ENCODE measurements at regions not wholly inside any gene's neighbourhood (a gene's known extent, or its start where the extent isn't known, plus 50 kb on each side); places are given as distances from the start of the nearest gene placed in this dataset.
"Not testable (repeated sequence)": the region's sequence is repeated elsewhere in the genome, so short reads cannot be mapped to it uniquely, and the experiment has no call there.

DNA sequence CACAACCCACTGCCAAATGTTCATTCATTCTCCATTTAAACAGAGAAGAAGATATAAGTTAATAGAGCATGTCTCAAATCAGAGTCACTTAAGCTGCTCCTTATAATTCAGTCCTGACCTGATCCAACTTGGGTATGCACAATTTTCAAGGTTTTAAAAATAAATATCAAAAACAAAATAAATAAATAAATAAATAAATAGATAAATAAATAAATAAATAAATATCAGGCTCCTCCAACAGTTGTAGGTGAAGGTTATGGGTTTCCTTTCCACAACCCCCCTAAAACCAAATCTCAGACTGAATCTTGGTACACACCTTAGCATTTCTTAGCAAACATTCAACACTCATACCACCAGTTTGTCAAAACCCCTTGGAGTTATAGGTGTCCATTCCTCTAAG is 204.4 kb downstream of the PARM1 start:
- no peaks in the 10 kb centered on the region for H4K20me1 ChIP-seq (ENCODE audit: low read depth)
- Mint-ChIP-seq H3K27ac (no peak overlapping the region), H3K36me3 (peaks cover 2% of the 10 kb centered on the region), H3K4me3 (no peak overlapping the region), H3K4me1 (peaks cover 5% of the 10 kb centered on the region), H3K27me3 (ENCODE audit: insufficient read depth, low read depth) (peaks cover 5% of the 10 kb centered on the region), H3K9me3 (peaks cover 2% of the 10 kb centered on the region)
- no peaks in the 10 kb centered on the region for H3K4me1 ChIP-seq
- DNase-seq (ENCODE audit: low spot score), result no peak
- no peaks in the 10 kb centered on the region for H3K9me3 ChIP-seq (ENCODE audit: low read depth)
- H3K36me3 ChIP-seq, result no peaks in the 10 kb centered on the region
- no peak overlapping the region for H3K4me2 ChIP-seq
- H3K27me3 ChIP-seq, result no peaks in the 10 kb centered on the region
- no peak overlapping the region for H3K4me3 ChIP-seq
- H3F3A ChIP-seq (ENCODE audit: low read depth), result no peaks in the 10 kb centered on the region
- no peak for TF ChIP-seq EZH2 (IDR thresholded peaks at IDR 0.05)
- no peak for TF ChIP-seq CTCF (IDR thresholded peaks at IDR 0.05)
- TF ChIP-seq EZH2phosphoT487 (IDR thresholded peaks at IDR 0.05), result no peak
- no peak overlapping the region for H3K9ac ChIP-seq
- H3K79me2 ChIP-seq (ENCODE audit: low read depth), result no peaks in the 10 kb centered on the region
- no peak overlapping the region for H2AFZ ChIP-seq (replicated peaks)
- no peak overlapping the region for H3K27ac ChIP-seq

DNA sequence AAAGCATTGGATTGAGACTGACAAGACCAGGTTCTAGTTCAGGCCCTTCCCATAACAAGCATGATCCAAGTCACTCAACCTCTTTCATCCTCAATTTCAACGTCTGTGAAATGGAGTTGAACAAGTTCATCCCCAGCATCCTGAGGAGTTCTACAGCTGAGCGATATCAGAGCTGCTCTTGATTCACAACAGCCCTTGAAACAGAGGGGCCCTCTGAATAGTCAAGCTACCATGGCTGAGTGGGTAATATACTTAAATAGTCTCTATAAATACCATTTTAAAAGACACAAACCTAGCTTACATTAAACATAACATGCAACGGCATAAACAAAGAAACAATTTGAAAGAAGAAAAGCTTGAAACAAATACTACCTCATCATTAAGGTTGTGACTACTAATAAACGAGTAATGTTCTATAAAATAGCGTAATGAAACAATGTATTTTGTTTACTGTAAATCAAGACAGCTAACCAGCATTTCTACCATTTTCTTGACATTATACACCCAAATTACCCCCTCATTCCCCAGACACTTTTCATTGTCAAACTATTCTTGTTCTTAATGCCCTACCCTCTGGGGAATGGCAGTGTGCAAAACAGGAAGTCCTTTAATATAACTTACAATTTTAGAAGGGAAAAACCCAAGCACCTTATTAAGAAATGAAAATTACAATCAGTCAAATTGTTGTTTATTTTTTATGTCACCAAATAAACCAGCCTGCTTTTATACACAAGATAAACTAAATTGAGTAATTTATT is 202.3 kb downstream of the PARM1 start:
- Histone ChIP-seq H3K36me3 (no peaks in the 10 kb centered on the region), H3K9ac (no peak overlapping the region), H3K27me3 (no peaks in the 10 kb centered on the region), H3F3A (ENCODE audit: low read depth) (no peaks in the 10 kb centered on the region), H3K4me2 (no peak overlapping the region), H2AFZ (replicated peaks) (no peak overlapping the region), H3K4me3 (no peak overlapping the region), H3K27ac (no peak overlapping the region), H4K20me1 (ENCODE audit: low read depth) (no peaks in the 10 kb centered on the region), H3K79me2 (ENCODE audit: low read depth) (no peaks in the 10 kb centered on the region), H3K4me1 (no peaks in the 10 kb centered on the region), H3K9me3 (ENCODE audit: low read depth) (no peaks in the 10 kb centered on the region)
- H3K4me3 Mint-ChIP-seq, result no peak overlapping the region
- TF ChIP-seq EZH2phosphoT487 (IDR thresholded peaks at IDR 0.05), result no peak
- no peak for TF ChIP-seq CTCF (IDR thresholded peaks at IDR 0.05)
- TF ChIP-seq EZH2 (IDR thresholded peaks at IDR 0.05), result no peak
- no peak for DNase-seq (ENCODE audit: low spot score)
- H3K9me3 Mint-ChIP-seq, result peaks cover 2% of the 10 kb centered on the region
- peaks cover 2% of the 10 kb centered on the region for H3K36me3 Mint-ChIP-seq
- no peaks in the 10 kb centered on the region for H3K4me1 Mint-ChIP-seq
- peaks cover 5% of the 10 kb centered on the region for H3K27me3 Mint-ChIP-seq (ENCODE audit: insufficient read depth, low read depth)
- H3K27ac Mint-ChIP-seq, result no peak overlapping the region

DNA sequence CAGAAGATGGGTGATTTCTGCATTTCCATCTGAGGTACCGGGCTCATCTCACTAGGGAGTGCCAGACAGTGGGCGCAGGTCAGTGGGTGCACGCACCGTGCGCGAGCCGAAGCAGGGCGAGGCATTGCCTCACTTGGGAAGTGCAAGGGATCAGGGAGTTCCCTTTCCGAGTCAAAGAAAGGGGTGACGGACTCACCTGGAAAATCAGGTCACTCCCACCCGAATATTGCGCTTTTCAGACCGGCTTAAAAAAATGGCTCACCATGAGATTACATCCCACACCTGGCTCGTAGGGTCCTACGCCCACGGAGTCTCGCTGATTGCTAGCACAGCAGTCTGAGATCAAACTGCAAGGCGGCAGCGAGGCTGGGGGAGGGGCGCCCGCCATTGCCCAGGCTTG is 194.0 kb downstream of the PARM1 start:
- Histone ChIP-seq H2AFZ (replicated peaks) (peak overlapping the region; percentile 73), H3K4me2 (peak overlapping the region; percentile 68), H3K4me3 (peak overlapping the region; percentile 36)
- not testable (repeated sequence) for H3K27me3 ChIP-seq; H4K20me1 ChIP-seq (ENCODE audit: low read depth); H3K27me3 Mint-ChIP-seq (ENCODE audit: insufficient read depth, low read depth); H3K9ac ChIP-seq; H3K36me3 ChIP-seq; H3K4me1 ChIP-seq; DNase-seq (ENCODE audit: low spot score); H3K27ac ChIP-seq; H3K9me3 ChIP-seq (ENCODE audit: low read depth); H3F3A ChIP-seq (ENCODE audit: low read depth); H3K79me2 ChIP-seq (ENCODE audit: low read depth); H3K36me3 Mint-ChIP-seq
- Mint-ChIP-seq H3K4me1 (peaks cover 11% of the 10 kb centered on the region), H3K4me3 (peak overlapping the region; percentile 73), H3K9me3 (peaks cover 15% of the 10 kb centered on the region), H3K27ac (peak overlapping the region; percentile 29)

DNA sequence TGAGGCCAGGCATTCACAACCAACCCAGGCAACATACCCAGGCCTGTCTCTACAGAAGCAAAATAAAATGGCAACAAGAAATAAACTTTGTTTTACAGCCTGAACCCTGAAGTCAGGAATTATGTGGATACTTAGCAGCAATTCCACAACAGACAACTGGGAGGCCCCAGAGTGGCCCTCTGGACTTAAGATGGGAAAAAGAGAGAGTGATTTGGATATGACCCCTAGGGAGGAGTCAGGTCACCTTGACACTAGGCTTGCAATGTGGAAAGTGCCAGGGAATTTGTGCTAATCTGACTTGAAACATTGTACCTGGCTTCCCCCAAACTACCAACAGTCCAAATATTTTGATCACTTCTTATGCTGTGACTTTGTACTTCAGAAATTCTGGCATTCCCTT is 193.1 kb downstream of the PARM1 start:
- peak overlapping the region; percentile 68 for H3K4me2 ChIP-seq
- no peak overlapping the region for H2AFZ ChIP-seq (replicated peaks)
- no peaks in the 10 kb centered on the region for H3K36me3 Mint-ChIP-seq
- no peaks in the 10 kb centered on the region for H4K20me1 ChIP-seq (ENCODE audit: low read depth)
- peak overlapping the region; percentile 43 for H3K4me3 Mint-ChIP-seq
- no peak overlapping the region for H3K27ac Mint-ChIP-seq
- H3F3A ChIP-seq (ENCODE audit: low read depth), result no peaks in the 10 kb centered on the region
- H3K9me3 Mint-ChIP-seq, result peaks cover 16% of the 10 kb centered on the region
- H3K79me2 ChIP-seq (ENCODE audit: low read depth), result no peaks in the 10 kb centered on the region
- no peak overlapping the region for H3K9ac ChIP-seq
- no peaks in the 10 kb centered on the region for H3K36me3 ChIP-seq
- H3K27me3 Mint-ChIP-seq (ENCODE audit: insufficient read depth, low read depth), result no peaks in the 10 kb centered on the region
- H3K27me3 ChIP-seq, result no peaks in the 10 kb centered on the region
- peaks cover 11% of the 10 kb centered on the region for H3K4me1 Mint-ChIP-seq
- DNase-seq (ENCODE audit: low spot score), result no peak
- H3K9me3 ChIP-seq (ENCODE audit: low read depth), result no peaks in the 10 kb centered on the region
- peaks cover 7% of the 10 kb centered on the region for H3K4me1 ChIP-seq
- H3K4me3 ChIP-seq, result peak overlapping the region; percentile 36
- H3K27ac ChIP-seq, result no peak overlapping the region
- TF ChIP-seq CTCF (IDR thresholded peaks at IDR 0.05) (no peak), EZH2 (IDR thresholded peaks at IDR 0.05) (no peak), EZH2phosphoT487 (IDR thresholded peaks at IDR 0.05) (no peak)
